ENCODE measurements at regions not wholly inside any gene's neighbourhood (a gene's known extent, or its start where the extent isn't known, plus 50 kb on each side); places are given as distances from the start of the nearest gene placed in this dataset.
"Not testable (repeated sequence)": the region's sequence is repeated elsewhere in the genome, so short reads cannot be mapped to it uniquely, and the experiment has no call there.

GRCh38 chr7:87007038-87007437, 52.4 kb downstream of the ELAPOR2 start:
- no peak for DNase-seq

GRCh38 chr7:87004956-87005355, 54.5 kb downstream of the ELAPOR2 start:
- no peak for DNase-seq

GRCh38 chr7:87003872-87004798, 55.3 kb downstream of the ELAPOR2 start:
- DNase-seq: no peak

- DNase-seq: no peak
Observed at GRCh38 chr7:87001214-87001613, 58.2 kb downstream of the ELAPOR2 start.

GRCh38 chr7:87000344-87000743, 59.1 kb downstream of the ELAPOR2 start:
- no peak for DNase-seq

- no peak for DNase-seq
Observed at GRCh38 chr7:86999750-87000149, 59.7 kb downstream of the ELAPOR2 start.

GRCh38 chr7:86995814-86996213, 63.6 kb downstream of the ELAPOR2 start:
- no peak for DNase-seq

GRCh38 chr7:86995052-86995725, 64.3 kb downstream of the ELAPOR2 start:
- DNase-seq: no peak

- no peak for DNase-seq
Observed at GRCh38 chr7:86991771-86992191, 67.7 kb downstream of the ELAPOR2 start.

- no peak for DNase-seq
Observed at GRCh38 chr7:86991093-86991769, 68.2 kb downstream of the ELAPOR2 start.

- DNase-seq: no peak
Observed at GRCh38 chr7:86989407-86989806, 70.0 kb downstream of the ELAPOR2 start.

GRCh38 chr7:86987834-86988233, 71.6 kb downstream of the ELAPOR2 start:
- DNase-seq: not testable (repeated sequence)

GRCh38 chr7:86987358-86987757, 72.1 kb downstream of the ELAPOR2 start:
- not testable (repeated sequence) for DNase-seq

GRCh38 chr7:86985342-86985741, 74.1 kb downstream of the ELAPOR2 start:
- not testable (repeated sequence) for DNase-seq

GRCh38 chr7:86983654-86984053, 75.8 kb downstream of the ELAPOR2 start:
- not testable (repeated sequence) for DNase-seq

GRCh38 chr7:86981937-86982336, 77.5 kb downstream of the ELAPOR2 start:
- DNase-seq: not testable (repeated sequence)

- no peak for DNase-seq
Observed at GRCh38 chr7:86981127-86981526, 78.3 kb downstream of the ELAPOR2 start.

- no peak for DNase-seq
Observed at GRCh38 chr7:86980223-86980622, 79.2 kb downstream of the ELAPOR2 start.

GRCh38 chr7:86978808-86979506, 80.5 kb downstream of the ELAPOR2 start:
- DNase-seq: no peak

GRCh38 chr7:86976958-86977357, 82.5 kb downstream of the ELAPOR2 start:
- no peak for DNase-seq

- DNase-seq: no peak
Observed at GRCh38 chr7:86975914-86976313, 83.5 kb downstream of the ELAPOR2 start.

GRCh38 chr7:86975449-86975848, 84.0 kb downstream of the ELAPOR2 start:
- DNase-seq: no peak

GRCh38 chr7:86972072-86972471, 87.4 kb downstream of the ELAPOR2 start:
- no peak for DNase-seq

Measured in RPMI8226 (cell line).